WTC11 (cell line): ENCODE measurements at regions not wholly inside any gene's neighbourhood (a gene's known extent, or its start where the extent isn't known, plus 50 kb on each side); places are given as distances from the start of the nearest gene placed in this dataset.

Experiments used
- ATAC-seq: fragments of 200-7000 bp; cut with Tn5 transposase; 2 replicates; pipeline ENCODE4 v1.10.0; 2021; ENCODE audit warnings: mild to moderate bottlenecking, moderate library complexity
- CTCF ChIA-PET: fragments of 300-600 bp; sonication (Branson Sonifier 250); formaldehyde crosslinking; loops from one replicate; lab custom pipeline; 2021; ENCODE audit warnings: antibody characterized with exemption; lab: Charles Lee
- POLR2A ChIA-PET: fragments of 350-600 bp; sonication (Branson Sonifier 250); formaldehyde crosslinking; loops from one replicate; lab custom pipeline; 2021; ENCODE audit warnings: antibody characterized with exemption; lab: Charles Lee
- DNase-seq: peaks from one replicate; pipeline ENCODE4 v3.0.0; 2021; ENCODE audit warnings: low spot score
- H3K27ac Mint-ChIP-seq: 2 replicates; pipeline ENCODE4 v1.8.0; 2021; ENCODE audit warnings: mixed read lengths
- H3K27me3 Mint-ChIP-seq: 2 replicates; pipeline ENCODE4 v1.8.0; 2021; ENCODE audit warnings: low read depth, mild to moderate bottlenecking, moderate library complexity, mixed read lengths
- H3K36me3 Mint-ChIP-seq: 2 replicates; pipeline ENCODE4 v1.8.0; 2021; ENCODE audit warnings: mixed read lengths
- H3K4me1 Mint-ChIP-seq: 2 replicates; pipeline ENCODE4 v1.8.0; 2022; ENCODE audit warnings: mixed read lengths
- H3K4me3 Mint-ChIP-seq: 2 replicates; pipeline ENCODE4 v1.8.0; 2021; ENCODE audit warnings: mild to moderate bottlenecking, moderate library complexity, mixed read lengths
- H3K9me3 Mint-ChIP-seq: 2 replicates; pipeline ENCODE4 v1.8.0; 2021; ENCODE audit warnings: mixed read lengths
- FOXJ3 ChIP-seq: sonication (generic); formaldehyde crosslinking; IDR thresholded peaks from 2 replicates; pipeline ENCODE4 v1.9.0; 2021; ENCODE audit warnings: missing genetic modification reagents, mild to moderate bottlenecking, borderline replicate concordance
- MAX ChIP-seq: sonication (generic); formaldehyde crosslinking; IDR thresholded peaks from 2 replicates; pipeline ENCODE4 v1.8.0; 2022; ENCODE audit warnings: mild to moderate bottlenecking, missing genetic modification reagents
- MXD4 ChIP-seq: fragments of 250-450 bp; sonication (Bioruptor Pico); IDR thresholded peaks from 2 replicates; pipeline ENCODE4 v1.8.0; 2021; ENCODE audit warnings: mild to moderate bottlenecking, moderate library complexity, borderline replicate concordance
- PREB ChIP-seq: sonication (generic); formaldehyde crosslinking; IDR thresholded peaks from 2 replicates; pipeline ENCODE4 v1.8.1; 2022; ENCODE audit warnings: mild to moderate bottlenecking, missing genetic modification reagents, moderate library complexity, borderline replicate concordance
- RORB ChIP-seq: fragments of 250-450 bp; sonication (Bioruptor Pico); IDR thresholded peaks from 2 replicates; pipeline ENCODE4 v1.9.0; 2021; ENCODE audit warnings: mild to moderate bottlenecking
- TCF7 ChIP-seq: sonication (generic); formaldehyde crosslinking; IDR thresholded peaks from 2 replicates; pipeline ENCODE4 v1.8.0; 2022; ENCODE audit warnings: mild to moderate bottlenecking, low read depth, missing genetic modification reagents, moderate library complexity
- TEAD4 ChIP-seq: sonication (generic); formaldehyde crosslinking; IDR thresholded peaks from 2 replicates; pipeline ENCODE4 v1.8.0; 2022; ENCODE audit warnings: mild to moderate bottlenecking, missing genetic modification reagents
- ZBTB21 ChIP-seq: sonication (generic); formaldehyde crosslinking; IDR thresholded peaks from 2 replicates; pipeline ENCODE4 v1.8.1; 2023; ENCODE audit warnings: mild to moderate bottlenecking, missing genetic modification reagents, borderline replicate concordance
- ZMAT4 ChIP-seq: fragments of 250-450 bp; sonication (Bioruptor Pico); IDR thresholded peaks from 2 replicates; pipeline ENCODE4 v1.9.0; 2021; ENCODE audit warnings: mild to moderate bottlenecking
- ZNF138 ChIP-seq: sonication (generic); formaldehyde crosslinking; conservative IDR thresholded peaks from 2 replicates; pipeline ENCODE4 v1.8.1; 2022; ENCODE audit warnings: mild to moderate bottlenecking, moderate library complexity, missing genetic modification reagents
- ZNF232 ChIP-seq: sonication (generic); formaldehyde crosslinking; IDR thresholded peaks from 2 replicates; pipeline ENCODE4 v1.8.0; 2022; ENCODE audit warnings: mild to moderate bottlenecking, missing genetic modification reagents
- ZSCAN18 ChIP-seq: fragments of 250-450 bp; sonication (Bioruptor Pico); IDR thresholded peaks from 2 replicates; pipeline ENCODE4 v2.1.2; 2022; ENCODE audit warnings: mild to moderate bottlenecking, moderate library complexity
- TF ChIP-seq, protein P1 (sequence below): sonication (generic); formaldehyde crosslinking; IDR thresholded peaks from 2 replicates; pipeline ENCODE4 v1.8.0; 2022; ENCODE audit warnings: mild to moderate bottlenecking, missing genetic modification reagents
- TF ChIP-seq, protein P2 (sequence below): fragments of 250-450 bp; sonication (Bioruptor Pico); IDR thresholded peaks from 2 replicates; pipeline ENCODE4 v1.9.0; 2021; ENCODE audit warnings: moderate library complexity, mild to moderate bottlenecking, inconsistent platforms, borderline replicate concordance
- TF ChIP-seq, protein P3 (sequence below): sonication (generic); formaldehyde crosslinking; IDR thresholded peaks from 2 replicates; pipeline ENCODE4 v1.8.1; 2023; ENCODE audit warnings: mild to moderate bottlenecking, missing genetic modification reagents
- TF ChIP-seq, protein P4 (sequence below): sonication (generic); formaldehyde crosslinking; IDR thresholded peaks from 2 replicates; pipeline ENCODE4 v1.8.1; 2023; ENCODE audit warnings: mild to moderate bottlenecking, missing genetic modification reagents, moderate library complexity
- TF ChIP-seq, protein P5 (sequence below): fragments of 250-450 bp; sonication (Bioruptor Pico); conservative IDR thresholded peaks from 2 replicates; pipeline ENCODE4 v1.9.0; 2021; ENCODE audit warnings: mild to moderate bottlenecking
- TF ChIP-seq, protein P6 (sequence below): sonication (generic); formaldehyde crosslinking; IDR thresholded peaks from 2 replicates; pipeline ENCODE4 v1.8.0; 2023; ENCODE audit warnings: mild to moderate bottlenecking, missing genetic modification reagents

DNA sequence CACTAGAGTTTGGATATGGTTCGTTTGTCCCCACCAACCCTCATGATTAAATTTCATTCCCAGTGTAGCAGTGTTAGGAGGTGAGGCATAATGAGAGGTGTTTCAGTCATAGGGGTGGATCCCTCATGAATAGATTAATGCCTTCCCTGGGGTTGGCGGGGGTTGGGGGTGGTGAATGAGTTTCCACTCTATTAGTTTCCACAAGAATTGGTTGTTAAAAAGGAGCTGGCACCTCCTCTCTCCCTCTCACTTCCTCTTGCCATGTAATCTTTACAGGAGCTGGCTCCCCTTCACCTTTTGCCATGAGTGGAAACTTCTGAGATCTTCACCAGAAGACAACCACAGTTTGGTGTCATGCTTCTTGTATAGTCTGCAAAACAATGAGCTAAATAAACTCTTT is 333.7 kb downstream of the ENC1 start (continued):
- no peak for TF ChIP-seq ZBTB21 (CRISPR knock-in tag)
- no peak for TF ChIP-seq TCF7 (CRISPR knock-in tag)
- no peak for TF ChIP-seq MXD4 (CRISPR knock-in tag)
- TF ChIP-seq, protein P1, sequence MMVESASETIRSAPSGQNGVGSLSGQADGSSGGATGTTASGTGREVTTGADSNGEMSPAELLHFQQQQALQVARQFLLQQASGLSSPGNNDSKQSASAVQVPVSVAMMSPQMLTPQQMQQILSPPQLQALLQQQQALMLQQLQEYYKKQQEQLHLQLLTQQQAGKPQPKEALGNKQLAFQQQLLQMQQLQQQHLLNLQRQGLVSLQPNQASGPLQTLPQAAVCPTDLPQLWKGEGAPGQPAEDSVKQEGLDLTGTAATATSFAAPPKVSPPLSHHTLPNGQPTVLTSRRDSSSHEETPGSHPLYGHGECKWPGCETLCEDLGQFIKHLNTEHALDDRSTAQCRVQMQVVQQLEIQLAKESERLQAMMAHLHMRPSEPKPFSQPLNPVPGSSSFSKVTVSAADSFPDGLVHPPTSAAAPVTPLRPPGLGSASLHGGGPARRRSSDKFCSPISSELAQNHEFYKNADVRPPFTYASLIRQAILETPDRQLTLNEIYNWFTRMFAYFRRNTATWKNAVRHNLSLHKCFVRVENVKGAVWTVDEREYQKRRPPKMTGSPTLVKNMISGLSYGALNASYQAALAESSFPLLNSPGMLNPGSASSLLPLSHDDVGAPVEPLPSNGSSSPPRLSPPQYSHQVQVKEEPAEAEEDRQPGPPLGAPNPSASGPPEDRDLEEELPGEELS (CRISPR knock-in tag), result no peak
- TF ChIP-seq, protein P2, sequence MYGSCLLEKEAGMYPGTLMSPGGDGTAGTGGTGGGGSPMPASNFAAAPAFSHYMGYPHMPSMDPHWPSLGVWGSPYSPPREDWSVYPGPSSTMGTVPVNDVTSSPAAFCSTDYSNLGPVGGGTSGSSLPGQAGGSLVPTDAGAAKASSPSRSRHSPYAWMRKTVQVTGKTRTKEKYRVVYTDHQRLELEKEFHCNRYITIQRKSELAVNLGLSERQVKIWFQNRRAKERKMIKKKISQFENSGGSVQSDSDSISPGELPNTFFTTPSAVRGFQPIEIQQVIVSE, result no peak
- no peak for TF ChIP-seq ZNF138 (CRISPR knock-in tag)
- TF ChIP-seq TEAD4 (CRISPR knock-in tag), result no peak

DNA sequence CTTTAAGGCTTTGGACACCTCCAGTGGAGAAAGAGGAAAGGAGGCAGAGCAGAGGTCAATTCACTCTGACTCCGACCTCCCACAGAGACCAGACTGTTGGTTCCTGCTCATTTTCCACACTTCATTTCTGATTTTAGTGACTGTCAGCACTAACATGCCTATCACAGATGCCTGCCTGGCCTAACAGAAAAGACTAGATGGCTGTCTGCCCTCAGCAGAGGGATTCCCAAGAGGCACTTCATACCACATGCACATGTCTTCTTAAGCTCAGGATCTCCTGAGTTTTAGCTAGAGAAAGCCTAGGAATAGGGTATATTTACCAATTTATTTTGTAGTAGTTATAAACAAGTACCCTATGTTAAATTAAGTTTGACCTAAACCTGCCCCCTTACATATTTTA is 336.0 kb downstream of the ENC1 start:
- no peak overlapping the region for H3K4me3 Mint-ChIP-seq
- H3K27me3 Mint-ChIP-seq, result no peaks in the 10 kb centered on the region
- peaks cover 9% of the 10 kb centered on the region for H3K9me3 Mint-ChIP-seq
- POLR2A ChIA-PET, result no interaction called here
- TF ChIP-seq, protein P3, sequence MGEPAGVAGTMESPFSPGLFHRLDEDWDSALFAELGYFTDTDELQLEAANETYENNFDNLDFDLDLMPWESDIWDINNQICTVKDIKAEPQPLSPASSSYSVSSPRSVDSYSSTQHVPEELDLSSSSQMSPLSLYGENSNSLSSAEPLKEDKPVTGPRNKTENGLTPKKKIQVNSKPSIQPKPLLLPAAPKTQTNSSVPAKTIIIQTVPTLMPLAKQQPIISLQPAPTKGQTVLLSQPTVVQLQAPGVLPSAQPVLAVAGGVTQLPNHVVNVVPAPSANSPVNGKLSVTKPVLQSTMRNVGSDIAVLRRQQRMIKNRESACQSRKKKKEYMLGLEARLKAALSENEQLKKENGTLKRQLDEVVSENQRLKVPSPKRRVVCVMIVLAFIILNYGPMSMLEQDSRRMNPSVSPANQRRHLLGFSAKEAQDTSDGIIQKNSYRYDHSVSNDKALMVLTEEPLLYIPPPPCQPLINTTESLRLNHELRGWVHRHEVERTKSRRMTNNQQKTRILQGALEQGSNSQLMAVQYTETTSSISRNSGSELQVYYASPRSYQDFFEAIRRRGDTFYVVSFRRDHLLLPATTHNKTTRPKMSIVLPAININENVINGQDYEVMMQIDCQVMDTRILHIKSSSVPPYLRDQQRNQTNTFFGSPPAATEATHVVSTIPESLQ (CRISPR knock-in tag), result no peak
- TF ChIP-seq MAX (no peak), PREB (CRISPR knock-in tag) (no peak), FOXJ3 (CRISPR knock-in tag) (no peak), ZSCAN18 (CRISPR knock-in tag) (no peak), ZMAT4 (CRISPR knock-in tag) (no peak), ZNF138 (CRISPR knock-in tag) (no peak), RORB (CRISPR knock-in tag) (no peak), ZBTB21 (CRISPR knock-in tag) (no peak), ZNF232 (CRISPR knock-in tag) (no peak), TEAD4 (CRISPR knock-in tag) (no peak)
- TF ChIP-seq, protein P4, sequence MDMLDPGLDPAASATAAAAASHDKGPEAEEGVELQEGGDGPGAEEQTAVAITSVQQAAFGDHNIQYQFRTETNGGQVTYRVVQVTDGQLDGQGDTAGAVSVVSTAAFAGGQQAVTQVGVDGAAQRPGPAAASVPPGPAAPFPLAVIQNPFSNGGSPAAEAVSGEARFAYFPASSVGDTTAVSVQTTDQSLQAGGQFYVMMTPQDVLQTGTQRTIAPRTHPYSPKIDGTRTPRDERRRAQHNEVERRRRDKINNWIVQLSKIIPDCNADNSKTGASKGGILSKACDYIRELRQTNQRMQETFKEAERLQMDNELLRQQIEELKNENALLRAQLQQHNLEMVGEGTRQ (CRISPR knock-in tag), result no peak
- TF ChIP-seq, protein P5, sequence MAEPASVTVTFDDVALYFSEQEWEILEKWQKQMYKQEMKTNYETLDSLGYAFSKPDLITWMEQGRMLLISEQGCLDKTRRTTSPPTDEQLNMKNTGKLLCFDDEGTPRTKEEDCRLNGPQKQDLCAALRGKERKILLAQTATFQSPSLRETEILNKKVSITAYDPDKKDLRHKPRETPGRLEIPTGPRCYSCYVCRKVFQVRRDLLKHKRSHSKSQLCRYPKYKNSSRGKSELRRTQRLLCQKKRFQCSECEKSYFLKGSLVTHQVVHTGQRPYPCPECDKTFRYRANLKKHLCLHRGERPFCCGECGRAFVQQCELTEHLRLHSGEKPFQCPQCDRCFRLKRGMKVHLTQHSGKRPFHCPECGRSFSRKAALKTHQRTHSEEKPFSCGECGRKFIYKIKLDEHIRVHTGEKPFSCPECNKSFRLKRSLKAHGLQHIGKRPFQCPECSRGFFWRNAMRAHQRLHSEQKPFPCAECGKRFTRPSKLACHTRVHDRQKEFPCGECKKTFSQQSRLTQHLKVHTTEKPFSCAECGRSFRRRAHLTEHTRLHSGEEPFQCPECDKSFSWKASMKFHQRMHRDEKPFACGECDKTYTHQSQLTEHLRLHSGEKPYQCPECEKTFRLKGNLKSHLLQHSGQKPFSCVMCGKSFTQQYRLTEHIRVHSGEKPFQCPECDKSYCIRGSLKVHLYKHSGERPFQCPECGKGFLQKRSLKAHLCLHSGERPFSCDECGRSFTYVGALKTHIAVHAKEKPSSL (CRISPR knock-in tag), result no peak
- TF ChIP-seq, protein P6, sequence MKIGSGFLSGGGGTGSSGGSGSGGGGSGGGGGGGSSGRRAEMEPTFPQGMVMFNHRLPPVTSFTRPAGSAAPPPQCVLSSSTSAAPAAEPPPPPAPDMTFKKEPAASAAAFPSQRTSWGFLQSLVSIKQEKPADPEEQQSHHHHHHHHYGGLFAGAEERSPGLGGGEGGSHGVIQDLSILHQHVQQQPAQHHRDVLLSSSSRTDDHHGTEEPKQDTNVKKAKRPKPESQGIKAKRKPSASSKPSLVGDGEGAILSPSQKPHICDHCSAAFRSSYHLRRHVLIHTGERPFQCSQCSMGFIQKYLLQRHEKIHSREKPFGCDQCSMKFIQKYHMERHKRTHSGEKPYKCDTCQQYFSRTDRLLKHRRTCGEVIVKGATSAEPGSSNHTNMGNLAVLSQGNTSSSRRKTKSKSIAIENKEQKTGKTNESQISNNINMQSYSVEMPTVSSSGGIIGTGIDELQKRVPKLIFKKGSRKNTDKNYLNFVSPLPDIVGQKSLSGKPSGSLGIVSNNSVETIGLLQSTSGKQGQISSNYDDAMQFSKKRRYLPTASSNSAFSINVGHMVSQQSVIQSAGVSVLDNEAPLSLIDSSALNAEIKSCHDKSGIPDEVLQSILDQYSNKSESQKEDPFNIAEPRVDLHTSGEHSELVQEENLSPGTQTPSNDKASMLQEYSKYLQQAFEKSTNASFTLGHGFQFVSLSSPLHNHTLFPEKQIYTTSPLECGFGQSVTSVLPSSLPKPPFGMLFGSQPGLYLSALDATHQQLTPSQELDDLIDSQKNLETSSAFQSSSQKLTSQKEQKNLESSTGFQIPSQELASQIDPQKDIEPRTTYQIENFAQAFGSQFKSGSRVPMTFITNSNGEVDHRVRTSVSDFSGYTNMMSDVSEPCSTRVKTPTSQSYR, result no peak
- ATAC-seq (no peak), DNase-seq (no peak)
- no peak overlapping the region for H3K27ac Mint-ChIP-seq
- H3K36me3 Mint-ChIP-seq, result no peaks in the 10 kb centered on the region
- H3K4me1 Mint-ChIP-seq, result no peaks in the 10 kb centered on the region
- CTCF ChIA-PET, result no interaction called here
